T-cell (primary cell): ENCODE measurements at regions not wholly inside any gene's neighbourhood (a gene's known extent, or its start where the extent isn't known, plus 50 kb on each side); places are given as distances from the start of the nearest gene placed in this dataset.
A peak's percentile ranks its signal among the peaks of the same experiment; 100 is the strongest.

Source experiments
- ATAC-seq, 4 experiments: fragments of 200-7000 bp in 3 of 4; fragments of 150-1000 bp in 1 of 4; cut with Tn5 transposase; replicated peaks in 1 of 4; 1 replicate in 3 of 4; 2 replicates in 1 of 4; pipeline ENCODE4 v1.10.0; 2021; ENCODE audit warnings: moderate library complexity in 3 of 4, mild to moderate bottlenecking in 2 of 4, moderate number of reproducible peaks in 1 of 4
- CTCF ChIA-PET, 2 donors: fragments of 300-600 bp; sonication (Branson Sonifier 250); formaldehyde crosslinking; loops; one replicate each; lab custom pipeline; 2022; ENCODE audit warnings: antibody characterized with exemption in 2 of 2; lab: Charles Lee
- POLR2A ChIA-PET, 2 donors: fragments of 300-600 bp; sonication (Branson Sonifier 250); formaldehyde crosslinking; loops; one replicate each; lab custom pipeline; 2022; ENCODE audit warnings: antibody characterized with exemption in 2 of 2; lab: Charles Lee
- DNase-seq, 35 experiments: peaks; one replicate each; pipeline versions ENCODE4 v3.0.0 to v3.0.0-alpha.2; 2013 to 2023
- H3K27ac ChIP-seq: one replicate; pipeline ENCODE4 v1.5.1; 2013; ENCODE audit warnings: low read length
- H3K27me3 ChIP-seq, 2 experiments: replicated peaks in 1 of 2; 1 replicate in 1 of 2; 2 replicates in 1 of 2; pipeline versions ENCODE4 v1.6.1 to v1.7.0; 2013; ENCODE audit warnings: low read length in 1 of 2, mixed read lengths in 1 of 2; ENCODE audit not compliant: control insufficient read depth in 2 of 2, insufficient read depth in 2 of 2; ENCODE audit errors: extremely low read depth in 1 of 2
- H3K36me3 ChIP-seq, 2 donors: 1 replicate in 1 of 2; 2 replicates in 1 of 2; pipeline versions ENCODE4 v1.6.1 to v1.7.0; 2013; ENCODE audit warnings: low read length in 1 of 2; ENCODE audit not compliant: control insufficient read depth in 2 of 2, insufficient read depth in 1 of 2; ENCODE audit errors: extremely low read depth in 1 of 2
- H3K4me1 ChIP-seq, 2 experiments: 1 replicate in 1 of 2; 2 replicates in 1 of 2; pipeline versions ENCODE4 v1.6.1 to v1.7.0; 2013; ENCODE audit warnings: low read length in 2 of 2, mixed read lengths in 1 of 2; ENCODE audit not compliant: insufficient read depth in 2 of 2, control insufficient read depth in 1 of 2; ENCODE audit errors: extremely low read depth in 1 of 2
- H3K4me3 ChIP-seq, 2 donors: 1 replicate in 1 of 2; 2 replicates in 1 of 2; pipeline versions ENCODE4 v1.5.1 to v1.7.0; 2013; ENCODE audit warnings: mild to moderate bottlenecking in 2 of 2, low read length in 1 of 2, moderate library complexity in 1 of 2; ENCODE audit not compliant: control insufficient read depth in 1 of 2; ENCODE audit errors: extremely low read depth in 1 of 2
- H3K9me3 ChIP-seq: 2 replicates; pipeline ENCODE4 v1.7.0; 2013
- H3K27ac Mint-ChIP-seq, 2 donors: one replicate each; pipeline ENCODE4 v1.8.0; 2020 to 2021; ENCODE audit warnings: mild to moderate bottlenecking in 2 of 2, mixed read lengths in 2 of 2
- H3K27me3 Mint-ChIP-seq, 2 donors: one replicate each; pipeline ENCODE4 v1.8.0; 2021 to 2022; ENCODE audit warnings: mixed read lengths in 2 of 2
- H3K36me3 Mint-ChIP-seq: one replicate; pipeline ENCODE4 v1.8.0; 2021; ENCODE audit warnings: mixed read lengths
- H3K4me1 Mint-ChIP-seq, 3 donors: one replicate each; pipeline ENCODE4 v1.8.0; 2020 to 2022; ENCODE audit warnings: mixed read lengths in 3 of 3, mild to moderate bottlenecking in 1 of 3
- H3K4me3 Mint-ChIP-seq, 3 donors: one replicate each; pipeline ENCODE4 v1.8.0; 2020 to 2022; ENCODE audit warnings: mild to moderate bottlenecking in 3 of 3, mixed read lengths in 3 of 3, moderate library complexity in 3 of 3
- H3K9me3 Mint-ChIP-seq, 3 donors: one replicate each; pipeline ENCODE4 v1.8.0; 2020 to 2022; ENCODE audit warnings: mixed read lengths in 3 of 3
- WGBS: methylation state at CpG from one replicate; pipeline ENCODE4 v1.1.5; 2013; ENCODE audit warnings: missing lambda C conversion rate; ENCODE audit not compliant: insufficient coverage; 5-methylcytosine and 5-hydroxymethylcytosine counted together

DNA sequence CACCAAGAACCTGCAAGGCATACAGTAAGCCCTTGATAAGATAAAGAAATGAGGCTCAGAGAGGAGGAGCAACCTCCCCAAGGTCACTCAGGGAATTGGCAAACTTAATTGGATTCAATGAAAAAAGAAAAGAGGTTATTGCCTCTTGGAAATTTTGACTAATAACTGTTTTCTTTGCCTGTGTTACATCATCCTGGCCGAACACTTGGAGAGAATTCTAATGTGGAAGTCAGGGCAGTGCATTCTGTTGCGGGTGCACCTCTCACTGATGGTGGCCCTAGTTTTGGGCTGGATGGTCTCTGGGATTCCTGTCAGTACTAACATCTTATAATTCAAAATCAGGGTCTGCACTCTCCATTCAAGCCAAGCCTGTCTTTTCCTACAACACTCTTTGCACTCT, 186.2 kb upstream of the BCOR start:
- peaks cover 14 to 27% (median 21%) of the 10 kb centered on the region in 3 donors for H3K4me1 Mint-ChIP-seq
- H3K36me3 ChIP-seq: no peaks in the 10 kb centered on the region
- peaks cover 4 to 23% of the 10 kb centered on the region in 2 experiments for H3K4me1 ChIP-seq
- H3K27ac ChIP-seq: no peak overlapping the region
- DNase-seq: no peak
- H3K4me3 Mint-ChIP-seq: no peak overlapping the region
- ChIA-PET POLR2A (interaction anchor here in 1 of 2 donors (0.6 kb wide), 1 partner anchor 23 kb away, joined by 3 read pairs; no protein-coding TSS in a partner anchor), CTCF (no interaction called here)
- H3K9me3 Mint-ChIP-seq: peaks cover 9 to 10% (median 9%) of the 10 kb centered on the region in 3 donors
- WGBS: no CpG with 5 or more reads among the region's 2 CpGs
- peaks cover 0 to 17% of the 10 kb centered on the region in 2 donors for H3K27me3 Mint-ChIP-seq
- H3K36me3 Mint-ChIP-seq: no peaks in the 10 kb centered on the region
- no peak overlapping the region for H3K27ac Mint-ChIP-seq
- H3K4me3 ChIP-seq: no peak overlapping the region
- ATAC-seq: no peak
- no peaks in the 10 kb centered on the region for H3K9me3 ChIP-seq
- H3K27me3 ChIP-seq: no peaks in the 10 kb centered on the region

DNA sequence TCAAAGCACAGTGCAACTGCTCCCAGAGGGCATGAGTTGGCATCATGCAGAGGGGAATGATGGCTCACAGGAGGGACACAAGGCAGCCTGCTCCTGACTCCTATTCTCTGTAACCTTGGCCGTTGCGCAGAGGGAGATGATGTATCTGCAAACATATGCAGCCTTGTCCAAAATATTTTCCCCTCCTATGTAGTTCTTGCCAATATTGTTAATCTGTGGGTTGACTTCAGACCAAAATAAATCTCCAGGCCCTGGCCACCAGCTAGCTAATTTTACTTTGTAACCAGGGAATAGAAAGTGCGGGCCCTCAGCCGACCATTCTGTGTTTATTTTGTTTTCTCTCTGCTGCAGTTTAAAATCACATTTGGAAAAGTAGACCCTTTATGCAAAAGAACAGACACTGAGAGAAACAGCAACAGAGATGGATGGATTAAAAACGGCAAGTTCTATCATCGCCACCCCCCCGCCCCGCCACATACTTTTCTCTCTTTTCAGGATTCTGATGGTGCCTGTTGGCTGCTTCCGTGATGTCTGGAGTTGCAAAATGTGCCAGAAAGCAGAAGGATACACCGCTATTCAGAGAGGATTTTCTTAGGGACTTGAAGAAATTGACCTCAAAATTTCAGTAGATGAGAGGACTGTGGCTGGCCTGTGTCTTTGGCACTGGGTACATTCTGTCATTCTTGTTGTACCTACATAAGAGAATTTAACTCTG, 185.3 kb upstream of the BCOR start:
- no peaks in the 10 kb centered on the region for H3K36me3 ChIP-seq
- H3K4me3 ChIP-seq: no peak overlapping the region
- H3K9me3 ChIP-seq: no peaks in the 10 kb centered on the region
- Mint-ChIP-seq H3K27ac (no peak overlapping the region), H3K27me3 (peaks cover 0 to 17% of the 10 kb centered on the region in 2 donors), H3K4me3 (no peak overlapping the region), H3K4me1 (peaks cover 18 to 36% (median 29%) of the 10 kb centered on the region in 3 donors), H3K9me3 (peaks cover 9 to 10% (median 9%) of the 10 kb centered on the region in 3 donors), H3K36me3 (no peaks in the 10 kb centered on the region)
- POLR2A ChIA-PET: no interaction called here
- H3K27me3 ChIP-seq: no peaks in the 10 kb centered on the region
- peaks cover 4 to 32% of the 10 kb centered on the region in 2 experiments for H3K4me1 ChIP-seq
- CTCF ChIA-PET: no interaction called here
- ATAC-seq: no peak
- no peak overlapping the region for H3K27ac ChIP-seq
- WGBS: no CpG with 5 or more reads among the region's 10 CpGs
- no peak for DNase-seq

DNA sequence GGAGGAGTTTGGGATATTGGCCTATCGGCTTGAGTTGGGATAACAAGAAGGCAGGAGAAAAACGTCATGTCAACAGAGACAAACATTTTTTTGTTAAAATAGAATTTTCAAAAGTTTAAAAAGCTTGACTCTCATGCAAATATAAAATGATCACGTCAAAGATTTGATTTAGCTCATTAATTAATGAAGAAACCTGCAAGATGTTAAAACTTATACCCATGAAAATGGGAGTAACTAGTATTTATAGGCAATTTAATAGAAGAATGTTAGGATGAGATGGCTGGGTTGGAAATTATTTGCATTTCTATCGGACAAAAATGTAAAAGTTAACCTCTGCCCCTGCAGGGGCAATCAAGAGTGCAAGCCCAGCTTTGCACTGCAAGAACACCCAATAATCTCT, 184.6 kb upstream of the BCOR start:
- DNase-seq (no peak), ATAC-seq (no peak)
- Mint-ChIP-seq H3K4me3 (no peak overlapping the region), H3K36me3 (no peaks in the 10 kb centered on the region), H3K27me3 (peaks cover 0 to 13% of the 10 kb centered on the region in 2 donors), H3K4me1 (peaks cover 20 to 40% (median 31%) of the 10 kb centered on the region in 3 donors), H3K27ac (no peak overlapping the region), H3K9me3 (peaks cover 4 to 9% (median 9%) of the 10 kb centered on the region in 3 donors)
- H3K27ac ChIP-seq: no peak overlapping the region
- no peaks in the 10 kb centered on the region for H3K27me3 ChIP-seq
- ChIA-PET POLR2A (interaction anchor here in 1 of 2 donors (0.6 kb wide), 1 partner anchor 184 kb away, joined by 4 read pairs; no protein-coding TSS in a partner anchor), CTCF (no interaction called here)
- H3K36me3 ChIP-seq: no peaks in the 10 kb centered on the region
- 60% methylated on average over 1 of the region's 4 CpGs for WGBS
- H3K4me3 ChIP-seq: no peak overlapping the region
- no peaks in the 10 kb centered on the region for H3K9me3 ChIP-seq
- H3K4me1 ChIP-seq: peaks cover 4 to 37% of the 10 kb centered on the region in 2 experiments

DNA sequence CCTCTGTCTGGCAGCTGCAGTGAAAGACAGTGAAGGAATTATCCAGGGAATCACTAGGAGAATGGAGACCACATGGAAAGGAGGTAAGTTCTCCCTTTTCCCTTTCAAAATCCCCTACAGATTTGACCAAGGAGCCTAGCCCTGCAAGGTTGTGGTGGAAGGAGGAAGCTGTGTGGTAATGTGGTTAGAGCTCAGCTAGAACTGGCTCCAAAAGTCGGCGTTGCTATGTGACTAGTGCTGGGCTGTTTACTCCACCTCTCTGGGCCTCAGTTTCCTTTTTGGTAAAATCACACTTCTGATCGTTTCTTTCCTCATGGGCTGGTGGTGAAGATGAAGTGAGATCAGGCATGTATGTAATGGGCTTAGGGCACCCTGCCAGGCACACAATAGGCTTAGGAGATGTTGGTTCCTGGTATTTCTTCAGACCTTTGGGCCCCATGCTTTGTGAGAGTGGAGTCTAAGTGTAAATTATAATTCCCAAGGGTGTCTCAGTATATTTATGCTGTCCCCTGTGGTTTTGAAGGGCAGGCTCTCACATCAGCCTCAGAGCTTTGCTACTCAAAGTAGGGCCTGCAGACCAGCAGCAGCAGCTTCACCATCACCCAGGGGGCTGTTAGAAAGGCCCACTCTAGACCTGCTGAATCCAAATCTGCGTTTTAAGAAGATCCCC, 183.7 kb upstream of the BCOR start:
- Histone ChIP-seq H3K4me1 (peaks cover 4 to 37% of the 10 kb centered on the region in 2 experiments), H3K27me3 (no peaks in the 10 kb centered on the region), H3K4me3 (no peak overlapping the region), H3K36me3 (no peaks in the 10 kb centered on the region), H3K27ac (no peak overlapping the region), H3K9me3 (no peaks in the 10 kb centered on the region)
- H3K9me3 Mint-ChIP-seq: peaks cover 4 to 9% (median 9%) of the 10 kb centered on the region in 3 donors
- H3K4me3 Mint-ChIP-seq: peak overlapping the region in 1 of 3 donors; percentile 9
- no peaks in the 10 kb centered on the region for H3K36me3 Mint-ChIP-seq
- WGBS: 0% methylated on average over 1 of the region's 4 CpGs
- no peak overlapping the region for H3K27ac Mint-ChIP-seq
- ChIA-PET CTCF (no interaction called here), POLR2A (no interaction called here)
- ATAC-seq: peak in 2 of 4 experiments; percentile 43 to 62
- H3K27me3 Mint-ChIP-seq: peaks cover 0 to 11% of the 10 kb centered on the region in 2 donors
- H3K4me1 Mint-ChIP-seq: peaks cover 20 to 40% (median 31%) of the 10 kb centered on the region in 3 donors
- peak in 5 of 35 experiments; percentile 2 to 53 (median 10) for DNase-seq

DNA sequence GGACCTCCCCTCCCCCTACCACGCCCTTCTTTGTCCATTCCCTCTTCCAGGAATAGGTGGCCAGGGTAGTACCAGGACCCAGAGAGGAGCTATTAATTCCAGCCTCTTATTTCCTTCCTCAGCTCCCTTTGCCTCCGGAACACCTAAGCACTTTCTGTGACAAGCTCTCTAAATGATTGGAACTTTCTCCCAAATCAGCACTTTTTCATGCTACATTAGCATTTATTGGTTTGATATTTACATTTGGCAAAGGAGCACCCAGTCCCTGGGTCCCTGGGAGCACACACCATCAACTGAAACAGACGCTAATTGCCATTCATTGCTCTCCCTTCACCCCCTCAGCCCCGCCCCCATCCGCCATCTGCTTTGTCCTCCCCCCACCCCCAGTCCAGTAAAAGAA, 182.0 kb upstream of the BCOR start:
- no peaks in the 10 kb centered on the region for H3K9me3 ChIP-seq
- H3K27me3 Mint-ChIP-seq: peaks cover 0 to 11% of the 10 kb centered on the region in 2 donors
- H3K4me3 Mint-ChIP-seq: no peak overlapping the region
- H3K4me3 ChIP-seq: no peak overlapping the region
- ChIA-PET CTCF (interaction anchor here (0.5 to 1.0 kb wide), 2 partner anchors 508 to 1656 kb away, joined by 3 to 5 read pairs; no protein-coding TSS in a partner anchor), POLR2A (no interaction called here)
- no peaks in the 10 kb centered on the region for H3K36me3 ChIP-seq
- H3K4me1 Mint-ChIP-seq: peaks cover 20 to 40% (median 31%) of the 10 kb centered on the region in 3 donors
- no CpG with 5 or more reads among the region's 5 CpGs for WGBS
- H3K27ac Mint-ChIP-seq: no peak overlapping the region
- no peaks in the 10 kb centered on the region for H3K36me3 Mint-ChIP-seq
- DNase-seq (no peak), ATAC-seq (no peak)
- no peaks in the 10 kb centered on the region for H3K27me3 ChIP-seq
- H3K9me3 Mint-ChIP-seq: peaks cover under 1 to 4% (median under 1%) of the 10 kb centered on the region in 3 donors
- H3K27ac ChIP-seq: no peak overlapping the region
- peaks cover 4 to 37% of the 10 kb centered on the region in 2 experiments for H3K4me1 ChIP-seq

DNA sequence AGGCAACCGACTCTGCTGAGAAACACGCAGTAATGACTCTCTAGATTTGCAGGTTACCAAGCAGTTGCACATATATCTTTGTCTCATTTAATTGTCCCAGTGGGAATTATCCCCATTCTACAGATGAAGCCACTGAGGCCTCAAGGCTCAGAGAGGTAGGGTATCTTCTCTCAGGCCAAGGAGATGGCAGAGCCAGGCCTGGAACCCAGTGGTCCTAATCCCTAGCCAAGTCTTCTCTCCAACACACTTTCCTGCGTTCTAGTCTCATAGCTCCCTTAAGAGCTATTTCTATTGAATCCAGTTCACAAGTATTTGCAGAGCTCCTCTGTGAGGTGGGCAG, 181.3 kb upstream of the BCOR start:
- Mint-ChIP-seq H3K27ac (peak overlapping the region; percentile 88 to 90), H3K4me1 (peaks cover 20 to 40% (median 31%) of the 10 kb centered on the region in 3 donors), H3K4me3 (no peak overlapping the region), H3K36me3 (no peaks in the 10 kb centered on the region), H3K27me3 (peaks cover 0 to 11% of the 10 kb centered on the region in 2 donors), H3K9me3 (peaks cover 0 to 4% (median 0%) of the 10 kb centered on the region in 3 donors)
- Histone ChIP-seq H3K9me3 (no peaks in the 10 kb centered on the region), H3K27me3 (no peaks in the 10 kb centered on the region), H3K36me3 (no peaks in the 10 kb centered on the region), H3K4me3 (no peak overlapping the region), H3K27ac (peak overlapping the region; percentile 70), H3K4me1 (peaks cover 4 to 37% of the 10 kb centered on the region in 2 experiments)
- ChIA-PET POLR2A (interaction anchor here in 1 of 2 donors (0.7 kb wide), 1 partner anchor 1963 kb away, joined by 3 read pairs; no protein-coding TSS in a partner anchor), CTCF (interaction anchor here (0.5 to 1.0 kb wide), 3 partner anchors 507 to 1657 kb away, joined by 3 to 5 read pairs (median 3); no protein-coding TSS in a partner anchor)
- no CpG with 5 or more reads among the region's 3 CpGs for WGBS
- no peak for ATAC-seq
- DNase-seq: no peak
